GM12878 (cell line): ENCODE measurements at regions not wholly inside any gene's neighbourhood (a gene's known extent, or its start where the extent isn't known, plus 50 kb on each side); places are given as distances from the start of the nearest gene placed in this dataset.

Experiments
- ATAC-seq: fragments of 200-7000 bp; cut with Tn5 transposase; 3 replicates; pipeline ENCODE4 v1.9.1; 2020; ENCODE audit warnings: mild to moderate bottlenecking, moderate library complexity
- BruUV-seq: library from RNA; stranded (reverse); fragments of 400-500 nt; replicated peaks from 2 replicates; lab custom pipeline; 2021; lab: Mats Ljungman, UMichigan
- CTCF ChIA-PET: fragments of 300-600 bp; sonication (Branson Sonifier 250); formaldehyde crosslinking; extraction: SDS; loops from one replicate; lab custom pipeline; 2021; ENCODE audit warnings: inconsistent platforms; lab: Yijun Ruan, JAX
- POLR2A ChIA-PET: fragments of 350-600 bp; formaldehyde crosslinking; extraction: SDS; loops from one replicate; lab custom pipeline; 2021; ENCODE audit warnings: inconsistent platforms; lab: Charles Lee
- RAD21 ChIA-PET: fragments of 300-600 bp; sonication (Branson Sonifier 250); formaldehyde crosslinking; loops from one replicate; lab custom pipeline; 2023; ENCODE audit warnings: antibody characterized with exemption; ENCODE audit not compliant: unreplicated experiment; lab: Charles Lee
- SMC1A ChIA-PET: fragments of 300-600 bp; sonication (Branson Sonifier 250); formaldehyde crosslinking; loops from one replicate; lab custom pipeline; 2023; ENCODE audit not compliant: unreplicated experiment, uncharacterized antibody; lab: Charles Lee
- DNase-seq: peaks from one replicate; pipeline ENCODE4 v3.0.0-alpha.2; 2011; ENCODE audit warnings: low read depth, low spot score
- FAIRE-seq: peaks from 3 replicates; lab custom pipeline; 2011; peaks lifted over from hg19 to GRCh38; lab: Jason Lieb, UNC
- H2AFZ ChIP-seq: 2 replicates; pipeline ENCODE4 v1.6.0; 2011; ENCODE audit warnings: low read depth, low read length, control low read depth; ENCODE audit not compliant: control insufficient read depth
- H3K27ac ChIP-seq: 2 replicates; pipeline ENCODE4 v1.5.1; 2011; ENCODE audit warnings: control low read depth; ENCODE audit not compliant: control insufficient read depth, insufficient read depth
- H3K27me3 ChIP-seq, 2 experiments: replicated peaks in 1 of 2; 2 replicates each; pipeline versions ENCODE4 v1.6.0 to v1.6.1; 2011; ENCODE audit warnings: low read length in 1 of 2; ENCODE audit not compliant: control insufficient read depth in 2 of 2, insufficient read depth in 2 of 2
- H3K36me3 ChIP-seq, 2 experiments: 2 replicates each; pipeline ENCODE4 v1.5.1; 2011; ENCODE audit warnings: low read length in 1 of 2; ENCODE audit not compliant: control insufficient read depth in 2 of 2, insufficient read depth in 2 of 2
- H3K4me1 ChIP-seq: 2 replicates; pipeline ENCODE4 v1.6.1; 2011; ENCODE audit warnings: mild to moderate bottlenecking, low read length, moderate library complexity, mixed read lengths; ENCODE audit not compliant: control insufficient read depth, insufficient read depth
- H3K4me2 ChIP-seq: 2 replicates; pipeline ENCODE4 v1.6.0; 2011; ENCODE audit warnings: control low read depth; ENCODE audit not compliant: control insufficient read depth, insufficient read depth
- H3K4me3 ChIP-seq: fragments of 200-600 bp; sonication (generic); 2 replicates; pipeline ENCODE4 v1.5.1; 2016
- H3K79me2 ChIP-seq: 2 replicates; pipeline ENCODE4 v1.6.0; 2011; ENCODE audit warnings: low read length; ENCODE audit not compliant: control insufficient read depth, insufficient read depth
- H3K9ac ChIP-seq: 2 replicates; pipeline ENCODE4 v1.8.0; 2011; ENCODE audit warnings: low read length, control low read depth, mixed read lengths; ENCODE audit not compliant: control insufficient read depth, insufficient read depth
- H3K9me3 ChIP-seq: replicated peaks from 3 replicates; pipeline ENCODE4 v1.5.1; 2011; ENCODE audit warnings: mild to moderate bottlenecking, low read length; ENCODE audit not compliant: control insufficient read depth, insufficient read depth
- H4K20me1 ChIP-seq: 2 replicates; pipeline ENCODE4 v1.6.0; 2011; ENCODE audit not compliant: control insufficient read depth, insufficient read depth
- CBX3 ChIP-seq: fragments of 200-600 bp; sonication (generic); IDR thresholded peaks from 2 replicates; pipeline ENCODE4 v1.6.1; 2016; ENCODE audit warnings: low read depth, borderline replicate concordance
- CHD4 ChIP-seq: fragments of 200-600 bp; sonication (generic); IDR thresholded peaks from 2 replicates; pipeline ENCODE4 v1.6.1; 2016; ENCODE audit warnings: mild to moderate bottlenecking
- FOXK2 ChIP-seq: fragments of 450-650 bp; IDR thresholded peaks from 2 replicates; pipeline ENCODE4 v1.6.1; 2017; ENCODE audit warnings: mild to moderate bottlenecking, moderate library complexity
- IKZF2 ChIP-seq, 2 experiments: fragments of 450-650 bp; IDR thresholded peaks; 2 replicates each; pipeline ENCODE4 v1.6.1; 2017; ENCODE audit warnings: mild to moderate bottlenecking in 2 of 2, moderate library complexity in 2 of 2
- KLF5 ChIP-seq: fragments of 450-650 bp; IDR thresholded peaks from 2 replicates; pipeline ENCODE4 v1.6.1; 2014; ENCODE audit warnings: mild to moderate bottlenecking; ENCODE audit not compliant: partially characterized antibody
- PKNOX1 ChIP-seq: fragments of 450-650 bp; IDR thresholded peaks from 2 replicates; pipeline ENCODE4 v1.6.1; 2016; ENCODE audit warnings: mild to moderate bottlenecking
- POLR2A ChIP-seq: IDR thresholded peaks from 2 replicates; pipeline ENCODE4 v1.6.1; 2011; ENCODE audit warnings: low read depth, mild to moderate bottlenecking, low read length
- PRDM15 ChIP-seq: fragments of 450-650 bp; formaldehyde crosslinking; IDR thresholded peaks from 2 replicates; pipeline ENCODE4 v1.4.0; 2020; ENCODE audit warnings: mild to moderate bottlenecking, moderate library complexity
- RFX5 ChIP-seq: IDR thresholded peaks from 2 replicates; pipeline ENCODE4 v1.6.1; 2011; ENCODE audit warnings: low read depth, low read length, improper control_type of control experiment
- SREBF1 ChIP-seq: IDR thresholded peaks from 2 replicates; pipeline ENCODE4 v1.6.1; 2012; ENCODE audit warnings: mild to moderate bottlenecking, low read length
- WRNIP1 ChIP-seq: IDR thresholded peaks from 2 replicates; pipeline ENCODE4 v1.6.1; 2011; ENCODE audit warnings: low read depth, low read length, improper control_type of control experiment, borderline replicate concordance
- WGBS: methylation state at CpG from one replicate; pipeline ENCODE4 v1.1.6; 2016; ENCODE audit warnings: low lambda C conversion rate; ENCODE audit not compliant: insufficient replicate concordance, insufficient coverage; ENCODE audit errors: missing lambda C conversion rate; 5-methylcytosine and 5-hydroxymethylcytosine counted together
- in situ Hi-C: fragments of 300-500 bp; cut with MboI; formaldehyde crosslinking; loops from 9 replicates; pipeline ENCODE4 v1.14.3; 2018; ENCODE audit warnings: mixed read lengths
- intact Hi-C: fragments of 100-400 bp; cut with micrococcal nuclease; formaldehyde crosslinking; loops from one replicate; pipeline ENCODE4 v1.14.2; 2022; ENCODE audit not compliant: unreplicated experiment

GRCh38 chr6:93592417-93592816 is 173.1 kb upstream of the EPHA7 start:
- no peak overlapping the region for H3K4me3 ChIP-seq
- no peak overlapping the region for H3K4me2 ChIP-seq
- in situ Hi-C loops = no loop called here
- no peaks in the 10 kb centered on the region for H3K9me3 ChIP-seq
- no peaks in the 10 kb centered on the region for H4K20me1 ChIP-seq
- no peak for ATAC-seq
- no peak for DNase-seq
- no peaks in the 10 kb centered on the region for H3K36me3 ChIP-seq
- no peaks in the 10 kb centered on the region for H3K79me2 ChIP-seq
- SMC1A ChIA-PET = no interaction called here
- POLR2A ChIA-PET = no interaction called here
- RAD21 ChIA-PET = no interaction called here
- no peak overlapping the region for H3K27ac ChIP-seq
- 47% methylated on average over 1 of the region's 1 CpG for WGBS
- BruUV-seq = no TSS peak
- no peak for FAIRE-seq
- no peaks in the 10 kb centered on the region for H3K4me1 ChIP-seq
- H2AFZ ChIP-seq = no peak overlapping the region
- no peak overlapping the region for H3K9ac ChIP-seq
- TF ChIP-seq CHD4 (no peak), FOXK2 (no peak), PKNOX1 (no peak), SREBF1 (no peak), KLF5 (no peak), RFX5 (no peak), POLR2A (no peak), CBX3 (no peak), WRNIP1 (no peak), IKZF2 (IDR thresholded peaks at IDR 0.05) (no peak), PRDM15 (CRISPR knock-in tag) (no peak)
- intact Hi-C loops = no loop called here
- CTCF ChIA-PET = no interaction called here
- H3K27me3 ChIP-seq = no peaks in the 10 kb centered on the region
